ENCODE measurements at regions not wholly inside any gene's neighbourhood (a gene's known extent, or its start where the extent isn't known, plus 50 kb on each side); places are given as distances from the start of the nearest gene placed in this dataset.

DNA sequence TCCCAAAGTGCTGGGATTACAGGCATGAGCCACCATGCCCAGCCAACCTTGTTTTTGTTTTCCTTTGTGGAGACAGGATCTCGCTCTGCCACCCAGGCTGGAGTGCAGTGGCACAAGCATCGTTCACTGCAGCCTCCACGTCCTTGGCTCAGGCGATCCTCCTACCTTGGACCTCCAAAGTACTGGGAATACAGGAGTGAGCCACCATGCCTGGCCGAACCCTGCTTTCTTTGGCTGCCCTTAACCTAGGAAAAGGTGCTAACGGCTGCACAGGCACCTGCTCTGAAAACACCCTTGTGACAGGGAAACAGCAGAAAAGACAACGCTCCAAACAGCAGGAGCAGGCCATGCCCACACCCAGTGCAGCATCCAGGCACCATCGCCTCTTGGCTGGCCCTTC lies 71.9 kb downstream of the OAT start:
- no peak for DNase-seq

DNA sequence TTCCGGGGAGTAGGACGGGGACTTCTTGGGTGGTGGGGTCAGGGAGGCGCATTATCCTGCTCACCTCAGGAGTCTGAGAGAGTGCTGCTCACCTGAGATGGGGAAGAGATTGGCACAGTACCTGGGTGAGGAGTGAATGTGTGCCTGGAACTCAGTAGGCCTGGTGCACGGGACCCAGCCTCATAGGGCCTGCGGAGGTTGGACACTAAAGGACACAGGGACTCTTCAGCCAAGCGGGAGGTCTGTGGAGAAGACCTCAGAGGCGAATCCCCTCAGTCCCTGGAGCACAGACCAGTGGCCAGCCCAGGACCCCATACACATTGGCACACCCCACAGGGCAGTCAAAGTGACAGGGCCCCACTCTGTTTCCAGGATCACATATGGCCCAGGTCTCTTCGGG lies 73.2 kb downstream of the OAT start:
- DNase-seq = no peak

DNA sequence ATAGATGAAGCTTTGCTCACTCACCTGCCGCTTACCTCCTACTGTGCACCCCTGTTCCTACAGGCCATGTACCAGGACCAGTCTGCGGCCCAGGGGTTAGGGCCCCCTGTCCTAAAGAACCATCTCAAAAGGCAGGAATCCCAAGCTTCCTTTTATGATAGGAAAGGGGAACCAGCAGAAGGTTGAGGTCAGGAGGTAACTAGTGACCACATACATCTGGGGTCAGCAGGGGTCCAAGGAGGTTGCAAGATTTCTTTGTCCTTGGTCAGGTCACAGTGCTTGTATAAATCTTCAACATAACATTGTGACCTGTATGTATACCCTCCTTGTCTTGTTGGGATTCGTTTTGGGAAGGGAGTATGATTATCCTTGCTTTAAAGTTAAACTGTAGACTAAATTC lies 73.8 kb downstream of the OAT start:
- no peak for DNase-seq

DNA sequence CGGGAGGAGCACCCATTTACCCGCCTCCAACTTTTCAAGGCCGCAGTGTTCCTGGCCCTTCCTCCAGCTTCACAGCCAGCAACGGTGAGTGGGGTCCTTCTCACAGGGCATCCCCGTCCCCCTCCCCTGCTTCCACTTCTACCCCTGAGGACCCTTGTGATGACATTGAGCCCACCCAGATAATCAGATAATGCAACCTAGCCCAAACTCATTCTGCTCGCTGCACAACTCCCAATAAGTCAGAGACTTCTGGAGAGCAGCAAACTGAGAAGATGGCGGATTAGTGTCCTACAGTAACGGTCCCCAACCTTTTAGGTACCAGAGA lies 74.5 kb downstream of the OAT start:
- no peak for DNase-seq

DNA sequence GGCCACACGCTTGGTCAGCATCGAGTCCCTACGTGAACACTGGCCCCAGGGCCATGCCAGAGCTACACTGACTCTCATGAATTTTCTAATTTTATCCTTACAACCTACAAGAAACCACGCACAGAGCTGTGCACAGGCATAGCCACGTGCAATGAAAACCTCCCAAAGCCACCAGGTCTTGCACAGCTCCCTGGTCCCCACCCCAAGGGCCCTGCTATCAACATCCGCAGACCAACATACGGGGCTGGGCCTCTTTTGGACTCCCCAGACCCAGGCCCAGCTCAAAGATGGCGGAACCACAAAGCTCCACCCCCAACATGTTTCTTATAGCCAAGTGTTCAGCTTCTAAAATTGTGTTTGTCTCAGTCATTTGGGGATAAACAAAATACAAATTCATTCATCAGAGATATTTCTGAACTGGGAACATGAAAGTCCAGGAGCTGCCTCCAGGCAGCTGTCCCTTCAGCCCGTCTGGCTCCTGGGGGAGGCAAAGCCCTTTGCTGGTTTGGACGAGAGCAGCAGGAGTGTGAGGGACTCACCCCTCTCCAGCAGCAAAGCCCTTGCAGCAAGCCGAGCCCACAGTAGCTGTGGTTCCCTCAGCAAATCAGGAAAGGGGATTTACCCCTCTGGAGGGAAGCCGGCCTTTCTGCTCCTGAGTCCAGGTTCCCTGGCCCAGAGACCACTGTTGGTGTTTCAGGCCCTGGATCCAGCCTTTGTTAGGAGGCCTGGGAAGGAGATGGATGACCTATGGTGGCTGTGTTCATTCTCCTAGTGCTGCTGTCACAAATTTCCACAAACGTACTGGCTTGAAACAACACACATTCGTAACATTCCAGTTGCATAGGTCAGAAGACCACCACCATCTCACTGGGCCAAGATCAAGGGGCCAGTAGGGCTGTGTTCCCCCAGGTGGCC lies 75.1 kb downstream of the OAT start:
- DNase-seq = no peak

DNA sequence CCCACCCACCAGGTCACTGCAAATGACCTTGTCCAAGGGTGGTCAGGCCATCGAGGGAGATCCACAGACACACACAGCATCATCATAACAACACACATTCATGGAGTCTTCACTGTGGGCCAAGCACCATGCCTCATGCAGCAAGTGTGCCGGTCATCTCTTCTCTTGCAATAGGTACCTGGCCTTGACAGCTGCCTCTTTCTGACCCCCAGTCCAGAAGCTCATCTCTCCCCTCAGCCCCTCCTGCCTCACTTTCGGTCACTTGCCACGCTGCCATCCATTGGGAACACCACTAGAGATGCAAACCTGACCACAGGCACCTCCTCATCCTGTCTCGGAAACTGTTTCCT lies 75.9 kb downstream of the OAT start:
- DNase-seq = no peak

DNA sequence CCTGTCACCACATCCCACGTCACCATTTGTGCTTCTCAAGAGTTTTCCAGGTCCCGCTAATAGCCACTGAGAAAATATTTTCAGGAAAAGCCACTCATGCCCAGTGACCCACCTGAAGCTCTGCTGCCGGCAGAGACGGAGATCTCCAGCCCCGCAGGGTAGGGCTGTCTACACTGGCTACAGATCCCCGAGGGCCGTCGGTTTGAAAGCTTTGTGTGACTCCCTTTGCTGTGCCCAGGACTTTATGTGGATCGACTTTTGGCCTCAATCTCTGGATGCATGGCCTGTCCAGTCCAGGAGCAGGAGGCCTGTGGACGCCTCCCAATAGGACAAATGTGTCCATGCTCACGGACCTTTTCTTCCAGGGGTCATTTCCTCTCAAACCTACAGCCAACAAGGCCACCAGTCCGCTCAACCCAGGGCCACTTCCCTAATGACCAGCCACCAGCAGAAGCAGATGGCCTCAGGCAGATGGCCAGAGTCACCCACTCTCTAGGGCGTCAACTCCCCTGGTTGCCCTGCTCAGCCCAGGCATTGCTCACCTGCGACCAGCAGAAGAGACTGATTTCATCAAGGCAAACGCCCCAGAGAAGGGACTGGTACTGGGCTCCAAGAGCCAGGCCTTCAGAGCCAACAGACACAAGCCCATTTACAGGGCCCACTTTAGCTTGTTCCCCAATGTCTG lies 76.4 kb downstream of the OAT start:
- DNase-seq = no peak

DNA sequence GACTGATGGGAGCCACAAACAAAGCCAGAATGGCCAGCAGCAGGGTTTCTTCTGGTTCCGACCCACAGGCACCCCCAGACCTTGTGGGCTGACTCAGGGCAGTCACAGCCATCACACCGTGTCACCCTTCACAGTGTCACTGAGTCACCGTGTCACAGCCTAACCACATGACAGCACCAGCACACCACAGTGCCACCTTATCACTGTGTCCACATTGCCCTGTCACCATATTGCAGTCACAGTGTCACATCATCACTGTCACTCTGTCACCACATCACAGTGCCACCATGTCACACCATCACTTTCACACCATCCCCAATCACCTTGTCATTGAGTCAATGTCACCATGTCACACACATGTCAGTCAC lies 77.0 kb downstream of the OAT start:
- no peak for DNase-seq

DNA sequence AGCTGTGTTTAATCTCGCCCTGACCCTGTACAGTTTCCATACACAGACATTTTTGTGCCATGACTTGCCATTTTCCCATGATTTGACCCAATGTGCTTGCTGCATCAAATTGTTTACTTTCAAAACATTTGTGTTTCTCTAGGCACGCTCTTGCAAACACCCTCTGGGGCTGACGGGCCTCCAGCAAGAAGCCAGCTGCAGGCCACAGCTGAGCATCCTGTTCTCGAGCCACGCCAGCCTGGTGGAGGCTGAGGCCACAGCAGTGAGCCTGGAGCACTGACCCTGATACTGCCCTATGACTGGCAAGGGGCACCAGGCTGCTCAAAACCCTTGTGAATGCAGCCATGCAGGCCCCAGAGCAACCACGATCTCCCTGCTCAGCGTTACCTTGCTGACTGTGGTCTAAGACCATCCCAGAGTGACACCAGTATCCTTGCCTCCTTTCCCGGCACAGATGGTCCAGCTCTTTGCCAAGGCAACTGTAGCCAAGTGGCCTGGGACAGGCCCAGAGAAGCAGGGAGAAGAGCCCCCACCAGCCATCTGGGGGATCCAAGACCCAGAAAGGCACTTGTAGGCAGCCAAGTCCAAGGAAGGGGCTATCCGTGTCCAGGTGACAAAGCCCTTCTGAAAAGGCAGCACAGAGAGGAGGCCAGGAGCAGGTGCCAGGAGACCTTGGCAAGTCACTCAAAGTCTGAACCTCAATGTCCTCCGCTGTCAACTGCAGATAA lies 78.5 kb downstream of the OAT start:
- DNase-seq = no peak

DNA sequence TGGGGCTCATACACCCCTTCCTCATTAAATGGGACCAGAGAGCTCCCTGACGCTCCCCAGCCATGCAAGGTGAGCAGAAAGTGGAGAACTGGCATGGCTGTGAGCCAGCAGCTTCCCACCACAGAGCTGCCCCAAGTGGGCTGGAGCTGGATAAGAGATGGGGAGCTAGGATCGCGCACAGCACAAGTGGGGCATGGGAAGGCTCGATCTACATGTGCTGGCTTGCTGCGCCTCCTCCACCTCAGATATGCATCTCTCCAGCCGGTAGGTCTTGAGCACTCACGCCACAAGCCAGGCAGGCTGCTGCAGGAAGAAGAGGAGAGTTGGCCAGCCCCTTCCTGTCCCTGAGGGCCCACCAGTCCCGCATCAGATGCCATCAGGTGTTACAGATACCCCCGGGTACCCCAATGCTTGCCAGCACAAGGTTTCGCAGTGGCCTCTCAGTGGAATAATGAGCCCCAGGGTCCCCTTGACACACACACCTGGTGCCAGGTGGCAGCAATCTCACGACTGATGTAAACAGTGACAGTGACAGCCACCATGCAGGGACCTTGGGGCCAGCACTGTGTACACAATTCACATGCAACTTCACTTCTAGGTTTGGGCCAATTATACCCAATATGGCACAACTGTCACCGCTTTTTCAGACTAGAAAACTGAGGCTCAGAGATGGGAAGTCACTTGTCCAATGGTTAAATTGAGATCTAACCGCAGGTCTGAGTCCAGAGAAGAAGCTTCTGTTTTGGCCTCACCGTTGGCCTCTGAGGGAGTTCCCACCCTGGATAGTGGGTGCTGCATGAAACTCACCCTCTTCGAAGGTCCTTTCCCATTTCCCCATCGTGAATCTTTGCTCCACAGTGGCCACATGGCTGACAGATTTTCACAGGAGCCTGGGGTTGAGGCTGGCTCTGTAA lies 79.3 kb downstream of the OAT start:
- DNase-seq = no peak

DNA sequence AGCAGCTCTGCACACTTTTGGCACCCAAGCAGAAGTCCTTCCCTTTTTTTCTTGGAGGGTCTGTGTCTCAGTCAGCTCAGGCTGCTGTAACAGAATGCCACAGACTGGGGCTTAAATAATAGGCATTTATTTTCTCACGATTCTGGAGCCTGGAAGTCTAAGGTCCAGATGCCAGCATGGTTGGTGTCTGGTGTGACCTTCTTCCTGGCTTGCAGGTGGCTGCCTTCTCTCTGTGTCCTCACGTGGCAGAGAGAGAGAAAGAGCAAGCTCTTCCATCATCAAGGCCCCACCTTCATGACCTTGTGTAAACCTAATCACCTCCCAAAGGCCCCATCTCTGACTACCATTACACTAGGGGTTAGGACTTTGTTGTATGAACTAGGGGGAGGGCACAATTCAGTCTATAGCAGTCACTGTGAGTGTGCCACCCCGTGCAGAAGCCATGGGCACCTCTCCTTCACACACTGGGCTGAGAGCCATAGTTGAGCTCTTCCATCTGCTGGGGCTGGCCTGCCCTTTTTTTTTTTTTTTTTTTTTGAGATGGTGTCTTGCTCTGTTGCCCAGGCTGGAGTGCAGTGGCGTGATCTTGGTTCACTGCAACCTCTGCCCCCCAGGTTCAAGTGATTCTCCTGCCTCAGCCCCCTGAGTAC lies 80.3 kb downstream of the OAT start:
- no peak for DNase-seq

DNA sequence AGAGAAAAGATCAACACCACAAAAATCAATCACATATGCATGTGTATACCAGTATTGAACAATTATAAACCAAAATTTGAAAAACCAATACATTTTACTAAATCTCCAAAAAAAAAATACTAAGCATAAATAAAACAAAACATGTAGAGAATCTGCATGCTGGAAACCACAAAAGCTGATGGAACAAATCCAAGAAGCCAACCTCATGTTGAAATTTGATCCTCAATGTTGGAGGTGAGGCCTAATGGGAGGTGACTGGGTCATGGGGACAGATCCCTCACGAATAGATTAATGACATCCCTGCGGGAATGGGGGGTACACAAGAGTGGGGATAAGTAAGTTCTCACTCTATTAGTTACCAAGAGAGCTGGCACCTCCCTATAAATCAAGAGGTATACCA lies 82.5 kb downstream of the OAT start:
- DNase-seq = no peak

DNA sequence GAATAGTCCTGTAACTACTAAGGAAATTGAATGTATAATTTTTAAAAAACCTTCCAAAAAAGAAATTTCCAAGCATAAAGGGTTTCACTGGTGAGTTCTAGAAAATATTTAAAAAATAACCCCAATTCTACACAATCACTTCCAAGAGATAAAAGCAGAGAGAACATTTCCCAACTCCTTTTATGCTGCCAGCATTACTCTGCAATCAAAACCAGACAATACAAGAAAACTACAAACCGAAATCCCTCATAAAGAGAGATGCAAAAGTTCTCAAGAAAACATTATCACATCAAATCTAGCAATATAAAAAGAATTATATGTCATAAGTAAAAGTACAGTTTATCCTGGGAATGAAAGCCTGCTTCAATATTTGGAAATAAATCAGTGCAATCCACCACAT lies 84.8 kb downstream of the OAT start:
- no peak for DNase-seq

DNA sequence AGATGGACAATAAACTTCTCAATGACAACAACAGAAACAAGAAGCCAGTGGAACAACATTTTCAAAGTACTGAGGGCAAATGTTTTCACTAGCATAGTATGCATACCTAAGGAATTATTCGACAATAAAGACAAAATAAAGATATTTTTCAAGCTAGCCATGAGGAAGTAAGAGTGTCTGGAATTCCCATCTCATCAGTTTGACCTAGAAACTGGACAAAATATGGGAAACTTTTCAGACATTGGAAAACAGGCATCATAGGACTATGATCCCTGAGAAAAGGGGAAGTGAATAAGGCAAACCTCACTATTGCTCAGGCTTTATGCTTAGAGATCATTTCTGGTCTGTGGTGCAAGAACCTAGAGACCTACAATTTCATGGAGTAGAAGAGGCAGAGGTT lies 86.3 kb downstream of the OAT start:
- no peak for DNase-seq

DNA sequence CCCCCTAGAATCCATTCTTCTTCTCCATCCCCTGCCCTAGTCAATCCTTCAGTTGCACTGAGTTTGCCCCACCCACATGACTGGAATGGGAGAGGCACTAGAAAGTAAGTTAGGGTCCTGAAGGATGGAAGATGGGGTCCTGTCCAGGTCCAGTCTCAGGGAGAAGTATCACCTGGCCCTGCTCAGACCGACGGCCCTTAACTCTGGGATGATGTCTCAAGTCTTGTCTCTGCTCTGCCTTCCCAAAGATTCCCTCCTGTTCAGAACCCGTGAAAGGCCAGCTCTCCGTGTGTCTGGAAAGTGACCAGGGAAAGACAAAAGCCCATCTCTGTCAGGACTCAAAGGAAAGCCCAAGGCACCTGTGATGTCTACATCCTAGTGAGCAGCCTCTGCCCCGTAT lies 88.8 kb downstream of the OAT start:
- no peak for DNase-seq

DNA sequence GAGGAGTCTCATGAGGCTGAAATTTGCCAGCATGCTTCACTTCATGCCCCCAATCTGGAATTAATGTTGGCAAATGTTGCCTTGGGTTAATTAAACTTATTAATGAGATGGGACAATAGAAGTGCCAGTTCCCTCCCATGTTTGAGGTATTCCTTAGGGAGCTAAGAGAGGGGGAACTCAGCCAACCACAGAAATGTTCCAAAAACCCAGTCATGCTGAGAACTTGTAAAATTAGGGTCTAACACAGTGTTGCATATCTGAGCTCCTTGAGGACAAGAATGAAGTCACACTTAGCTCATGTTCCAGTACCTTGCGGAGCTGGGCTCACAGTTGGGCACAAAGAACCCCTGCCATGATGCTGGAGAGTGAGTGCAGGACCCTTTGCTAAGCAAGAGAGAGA lies 89.4 kb downstream of the OAT start:
- DNase-seq = no peak

DNA sequence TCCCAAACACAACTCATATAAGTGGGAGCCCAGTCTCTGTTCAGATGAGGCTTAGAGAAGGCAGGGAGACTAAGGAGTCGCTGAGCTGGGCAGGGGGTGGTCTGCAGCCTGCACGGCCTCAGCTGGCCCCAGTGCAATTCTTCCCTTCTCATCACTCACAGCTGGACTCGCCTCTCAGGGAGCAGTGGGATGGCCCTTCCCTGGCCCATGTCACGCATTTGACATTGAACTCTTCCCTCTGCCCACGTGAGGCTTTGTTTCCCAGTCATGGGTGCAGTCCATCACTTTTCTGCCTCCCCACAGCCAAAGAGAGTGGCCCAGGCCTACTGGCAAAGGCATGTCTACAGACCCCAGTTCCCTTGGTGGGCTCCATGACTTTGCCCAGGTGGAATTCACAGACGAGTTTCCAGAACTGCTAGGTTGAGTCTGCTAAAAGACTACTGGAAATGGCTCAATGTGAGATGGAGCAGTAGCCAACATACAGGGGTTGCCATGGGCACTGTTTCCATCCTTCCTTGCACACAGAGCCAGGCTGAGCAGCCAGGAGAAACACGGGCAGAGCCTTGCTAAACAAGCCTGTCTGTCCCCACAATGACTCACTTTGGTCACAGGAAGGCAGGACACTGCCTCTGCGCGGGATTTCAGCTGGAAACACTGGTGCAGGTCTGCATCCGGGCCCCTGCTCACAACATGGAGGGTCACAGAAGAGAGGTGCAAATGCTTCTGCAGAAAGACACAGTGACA lies 90.1 kb downstream of the OAT start:
- no peak for DNase-seq

DNA sequence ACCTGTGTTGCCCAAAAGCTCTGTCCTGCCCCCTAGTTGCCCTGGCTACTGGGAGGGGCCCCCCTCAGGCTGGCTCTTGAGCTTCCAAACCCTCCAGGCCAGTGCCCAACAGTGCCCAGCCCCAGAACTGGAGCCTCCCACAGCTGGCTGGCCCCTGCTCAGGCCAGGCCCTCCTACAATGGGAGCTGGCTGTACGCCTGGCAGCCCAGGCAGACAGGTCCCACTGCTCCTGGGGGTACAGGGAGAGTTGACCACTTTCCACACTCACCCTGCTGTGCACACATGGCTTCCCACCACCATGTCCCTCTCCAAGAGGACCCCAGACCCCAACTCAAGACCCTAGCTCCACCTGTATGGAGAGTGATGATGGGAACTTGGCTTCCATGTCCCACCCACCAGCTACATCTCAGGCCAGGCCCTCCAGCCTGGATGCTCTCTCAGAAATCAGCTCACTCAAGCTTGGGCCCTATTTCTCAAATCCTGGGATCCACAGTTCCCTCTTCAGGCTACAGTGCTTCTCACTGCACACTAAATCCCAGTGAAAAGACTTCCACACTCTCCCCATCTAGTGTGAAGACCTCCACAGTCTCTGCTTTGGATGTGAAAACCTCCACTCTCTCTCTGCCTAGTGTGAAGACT lies 92.6 kb downstream of the OAT start:
- DNase-seq = no peak

DNA sequence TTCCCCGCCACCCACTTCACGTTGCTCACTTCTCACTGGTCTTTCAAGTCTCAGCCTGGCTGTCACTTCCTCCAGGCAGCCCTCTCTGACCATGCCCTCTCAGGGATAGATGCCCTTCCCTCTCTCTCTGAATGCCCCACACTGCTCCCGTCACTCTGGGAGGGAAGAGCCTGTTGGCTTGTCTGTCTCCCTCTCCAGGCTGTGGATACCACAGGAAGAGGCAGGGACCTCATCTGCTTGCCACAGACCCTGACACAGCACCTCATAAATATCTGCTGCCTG lies 93.1 kb downstream of the OAT start:
- no peak for DNase-seq

DNA sequence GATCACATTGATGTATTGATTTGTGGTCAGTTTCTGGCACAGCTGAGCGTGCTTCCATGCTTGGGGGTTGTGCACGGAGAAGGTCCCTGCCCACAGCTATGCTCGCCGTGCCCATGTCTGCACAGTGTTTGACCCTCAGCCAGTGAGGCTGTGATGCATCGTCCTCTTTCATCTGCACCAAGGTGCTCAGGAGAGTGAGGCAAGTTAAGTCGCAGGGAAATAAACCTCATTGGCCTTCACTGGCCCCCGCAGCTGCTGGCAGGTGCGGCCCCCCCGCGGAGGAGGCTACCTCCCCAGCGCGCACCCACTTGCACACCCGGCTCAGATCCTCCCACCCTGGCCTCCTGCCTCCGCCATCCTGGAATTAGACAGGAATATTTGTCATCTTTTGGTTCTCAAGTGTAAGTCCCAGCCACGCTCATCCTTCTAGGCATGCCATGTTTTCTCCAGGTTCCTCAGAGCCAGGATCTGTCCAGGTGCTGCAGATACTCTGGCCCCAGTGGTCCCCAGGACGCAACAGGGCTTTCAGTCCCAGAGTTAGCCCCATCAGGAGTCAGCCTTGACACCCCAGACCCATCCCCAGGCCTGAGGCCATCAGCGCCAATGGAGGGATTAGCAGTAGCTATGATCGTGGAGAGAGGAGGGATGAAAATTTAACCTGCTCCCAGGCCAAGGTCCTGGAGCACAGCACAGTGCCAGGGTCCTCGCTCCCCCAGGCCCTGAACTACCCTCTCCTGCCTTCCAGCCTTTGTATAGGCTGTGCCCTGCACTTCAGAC lies 93.7 kb downstream of the OAT start:
- DNase-seq = no peak

DNA sequence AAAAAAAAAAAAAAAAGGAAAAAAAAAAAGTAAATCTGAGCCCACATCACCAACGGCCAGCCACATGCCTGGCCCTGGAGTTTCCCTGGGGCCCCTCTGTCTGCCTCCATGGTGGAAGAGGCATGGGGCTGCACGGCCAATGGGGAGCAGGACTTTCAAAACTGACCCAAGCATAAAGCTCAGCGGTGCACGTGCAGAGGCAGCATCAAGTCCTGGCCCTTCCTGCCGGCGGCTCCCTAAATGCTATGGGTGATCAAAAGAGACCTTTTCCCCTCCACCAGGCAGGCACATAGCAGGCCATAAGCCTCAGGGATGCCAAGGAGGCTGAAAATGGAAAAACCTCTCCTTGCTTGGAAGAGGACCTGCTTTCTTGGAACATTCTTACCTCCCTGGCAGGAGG lies 94.3 kb downstream of the OAT start:
- DNase-seq = no peak
